NCI-H2029 treated with DMSO at 0.1 percent for 48 hours (cell line): ENCODE measurements at regions not wholly inside any gene's neighbourhood (a gene's known extent, or its start where the extent isn't known, plus 50 kb on each side); places are given as distances from the start of the nearest gene placed in this dataset.
A peak's percentile ranks its signal among the peaks of the same experiment; 100 is the strongest.

Experiments used
- DNase-seq: peaks from one replicate; lab custom pipeline; 2025; lab: John Stamatoyannopoulos, UW

DNA sequence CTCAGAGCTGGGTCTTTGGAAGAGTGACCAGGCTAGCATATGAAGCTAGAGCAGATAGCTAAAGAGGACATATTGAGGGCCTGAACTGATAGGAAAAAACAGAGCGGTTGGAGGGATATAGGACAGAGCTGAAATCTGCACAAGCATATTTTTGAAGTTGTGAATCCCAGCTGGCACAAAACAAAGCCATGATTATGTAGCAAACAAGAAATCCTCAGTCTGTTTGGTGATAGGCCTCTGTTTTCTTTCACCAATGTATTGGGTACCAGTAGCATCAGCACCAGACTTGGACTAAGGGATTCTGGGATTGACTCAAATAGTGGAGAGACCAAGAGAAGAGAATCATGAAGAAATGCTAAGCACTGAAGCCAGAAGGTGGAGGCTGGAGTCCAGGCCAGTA lies 151.0 kb downstream of the FAM43A start:
- no peak for DNase-seq

DNA sequence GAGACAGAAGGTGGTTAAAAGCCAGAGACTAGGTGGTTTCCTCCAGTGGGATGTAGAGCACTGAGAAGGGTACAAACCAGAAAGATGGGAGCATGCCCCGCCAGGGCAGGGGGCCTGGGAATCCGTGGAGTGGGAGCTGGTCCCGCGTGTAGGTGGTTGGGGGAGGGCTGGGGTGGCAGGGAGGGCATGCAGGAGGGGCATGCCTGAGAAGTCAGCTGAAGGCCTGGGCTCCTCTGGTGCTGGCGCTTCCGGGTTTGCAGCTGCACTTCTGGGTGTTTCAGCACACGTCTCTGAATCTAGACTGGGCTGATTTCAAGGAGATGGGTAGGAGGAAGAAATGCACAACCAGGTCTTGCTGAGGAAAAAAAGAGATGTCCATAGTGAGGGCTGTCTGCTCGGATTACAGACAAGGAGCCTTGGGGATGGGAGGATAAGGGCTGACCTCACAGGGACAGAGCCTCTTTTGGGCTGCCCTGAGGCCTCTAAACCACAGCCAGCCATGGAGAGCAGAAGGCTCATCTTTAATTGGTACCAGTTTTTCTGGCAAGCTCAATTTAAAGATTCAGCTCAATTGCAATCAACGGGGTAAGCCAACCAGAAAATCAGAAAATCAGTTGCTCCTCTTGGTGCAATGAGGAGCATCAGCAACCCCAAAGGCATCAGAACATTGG lies 151.9 kb downstream of the FAM43A start:
- DNase-seq = no peak

DNA sequence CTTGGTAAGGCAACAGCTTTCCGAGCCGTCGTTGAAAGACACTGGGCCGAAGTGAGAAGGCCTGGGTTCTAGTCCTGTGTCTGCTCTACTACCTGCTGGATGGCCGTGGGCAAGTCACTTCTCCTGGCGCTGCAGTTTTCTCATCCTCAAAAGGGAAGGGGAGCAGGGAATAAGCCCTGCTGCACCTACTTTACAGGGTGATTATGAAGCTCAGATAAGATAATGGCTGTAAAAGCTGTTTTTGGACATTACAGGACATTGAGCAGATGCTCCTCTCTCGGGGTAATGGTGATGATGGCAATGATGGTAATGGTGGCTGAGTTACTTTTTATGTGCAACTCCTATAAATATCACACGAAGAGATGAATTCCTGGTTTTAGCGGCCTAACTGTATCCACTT lies 152.6 kb downstream of the FAM43A start:
- no peak for DNase-seq

DNA sequence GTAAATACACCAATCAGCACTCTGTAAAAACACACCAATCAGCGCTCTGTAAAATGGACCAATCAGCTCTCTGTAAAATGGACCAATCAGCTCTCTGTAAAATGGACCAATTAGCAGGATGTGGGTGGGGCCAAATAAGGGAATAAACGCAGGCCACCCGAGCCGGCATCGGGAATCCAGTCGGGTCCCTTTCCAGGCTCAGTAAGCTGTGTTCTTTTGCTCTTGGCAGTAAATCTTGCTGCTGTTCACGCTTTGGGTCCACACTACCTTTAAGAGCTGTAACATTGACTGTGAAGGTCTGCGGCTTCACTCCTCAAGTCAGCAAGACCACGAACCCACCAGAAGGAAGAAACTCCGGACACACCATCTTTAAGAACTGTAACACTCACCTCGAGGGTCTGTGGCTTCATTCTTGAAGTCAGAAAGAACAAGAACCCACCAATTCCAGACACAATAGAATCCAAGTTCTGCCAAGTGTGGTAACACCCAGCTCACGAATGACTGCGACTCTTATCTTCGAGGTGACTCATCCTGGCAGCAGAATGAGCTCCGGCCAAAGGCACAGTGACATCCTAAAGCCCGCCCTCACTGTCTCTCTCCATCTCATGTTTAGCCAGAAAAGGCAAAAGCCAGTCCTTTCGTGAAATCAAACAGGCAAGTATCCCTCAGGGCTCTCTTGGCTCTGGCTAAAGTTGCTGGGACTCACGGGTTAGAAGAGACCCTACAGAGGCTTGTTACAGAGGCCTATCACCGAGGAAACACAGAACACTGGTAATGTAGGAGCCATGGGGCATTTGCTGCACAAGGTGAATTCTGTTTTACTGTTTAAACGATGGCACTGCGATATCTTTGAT lies 155.2 kb downstream of the FAM43A start:
- no peak for DNase-seq

DNA sequence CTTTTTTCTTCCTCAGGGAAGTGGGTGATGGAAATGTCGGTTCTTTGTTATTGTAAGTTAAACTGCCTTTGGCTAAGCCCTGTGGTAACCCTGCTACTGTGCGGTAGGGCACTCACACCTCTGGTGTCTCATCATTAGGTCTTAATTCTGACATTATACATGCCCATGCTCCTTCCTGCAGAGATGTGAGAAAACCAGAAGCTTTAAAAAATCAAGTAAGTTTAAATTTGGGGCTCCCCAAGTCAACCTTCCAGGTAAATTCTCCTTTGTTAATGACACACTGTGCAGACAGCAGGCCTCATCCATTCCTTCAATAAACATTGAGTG lies 155.8 kb downstream of the FAM43A start:
- no peak for DNase-seq

DNA sequence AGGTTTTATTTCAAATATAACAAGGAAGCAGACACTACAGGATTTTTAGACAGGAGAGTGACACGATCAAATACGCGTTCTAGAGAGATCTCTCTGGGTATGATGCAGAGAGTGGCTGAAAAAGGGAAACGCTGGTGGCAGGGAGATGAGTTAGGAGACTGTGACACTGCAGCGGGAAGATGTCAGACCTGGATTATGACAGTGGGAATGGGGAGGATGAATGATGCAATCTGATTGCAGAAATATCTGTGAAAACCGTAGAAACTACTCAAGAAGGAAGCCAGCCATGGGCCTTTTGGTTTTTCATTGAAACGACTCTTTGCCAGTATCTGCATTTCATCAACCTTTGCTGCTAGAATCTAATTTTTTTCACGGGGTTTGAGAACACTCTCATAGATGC lies 157.9 kb downstream of the FAM43A start:
- DNase-seq = no peak

DNA sequence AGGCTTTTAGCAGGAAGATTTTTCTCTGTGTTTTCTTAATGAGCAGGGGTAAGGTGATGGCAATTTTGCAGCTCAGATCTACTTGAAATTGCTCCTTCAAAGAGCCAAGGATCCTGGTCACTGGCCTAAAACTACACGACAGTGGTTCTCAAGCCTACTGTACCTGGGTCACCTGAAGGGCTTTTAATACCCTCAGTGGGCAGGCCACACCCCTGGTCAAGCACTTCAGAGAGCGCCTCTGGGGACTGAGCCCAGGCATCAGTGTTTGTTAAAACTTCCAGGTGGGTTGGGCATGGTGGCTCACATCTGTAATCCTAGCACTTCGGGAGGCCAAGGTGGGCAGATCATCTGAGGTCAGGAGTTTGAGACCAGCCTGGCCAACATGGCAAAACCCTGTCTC lies 158.4 kb downstream of the FAM43A start:
- no peak for DNase-seq

DNA sequence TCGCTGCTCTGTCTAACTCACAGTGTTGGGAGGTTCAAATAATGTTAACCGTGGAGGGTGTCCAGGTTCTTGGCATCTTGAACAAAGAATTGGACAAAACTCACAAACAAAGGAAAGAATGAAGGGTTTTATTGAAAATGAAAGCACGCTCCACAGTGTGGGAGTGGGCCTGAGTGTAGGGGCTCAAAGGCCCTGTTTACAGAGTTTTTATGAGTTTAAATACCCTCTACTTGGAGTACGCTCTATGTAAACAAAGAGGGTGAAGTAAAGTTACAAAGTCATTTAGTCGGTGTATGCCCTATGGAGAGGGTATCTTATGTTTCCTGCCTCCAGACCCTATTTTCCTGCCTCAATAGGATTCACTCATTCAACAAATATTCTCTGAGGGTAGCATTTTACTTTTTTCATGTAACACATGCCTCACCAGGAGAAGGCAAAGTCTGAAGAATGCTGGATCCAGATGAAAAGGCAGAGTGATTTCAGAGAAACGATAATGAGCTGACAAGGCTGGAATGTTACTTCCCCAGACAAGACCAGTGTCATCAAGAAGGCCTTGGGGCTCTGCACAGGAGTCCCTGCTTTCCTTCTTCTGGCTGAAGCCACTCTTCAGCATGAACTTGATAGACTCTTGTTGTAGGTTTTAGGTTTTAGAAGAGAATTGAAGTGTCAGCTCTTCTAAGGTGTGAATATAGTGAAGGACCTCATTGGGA lies 163.6 kb downstream of the FAM43A start:
- no peak for DNase-seq

DNA sequence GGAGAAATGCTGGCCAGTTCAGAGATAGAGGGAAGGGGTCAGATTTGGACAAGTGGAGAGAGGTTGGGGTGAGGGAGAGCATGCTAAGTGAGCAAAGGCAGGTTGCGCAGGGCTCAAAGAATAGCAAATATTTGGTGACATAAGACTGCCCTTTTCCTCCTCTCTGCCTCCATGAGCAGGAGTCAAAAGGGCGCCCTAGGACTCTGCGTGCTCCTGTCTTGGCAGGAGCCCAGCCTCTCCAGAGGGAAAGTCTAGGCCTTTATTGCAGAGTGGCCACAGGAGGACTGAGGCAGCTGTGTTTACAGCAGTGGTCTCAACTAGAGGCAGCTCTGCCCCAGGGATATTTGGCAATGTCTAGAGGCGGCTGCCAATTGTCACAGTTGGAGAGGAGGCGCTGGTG lies 165.6 kb downstream of the FAM43A start:
- DNase-seq = peak; percentile 69

DNA sequence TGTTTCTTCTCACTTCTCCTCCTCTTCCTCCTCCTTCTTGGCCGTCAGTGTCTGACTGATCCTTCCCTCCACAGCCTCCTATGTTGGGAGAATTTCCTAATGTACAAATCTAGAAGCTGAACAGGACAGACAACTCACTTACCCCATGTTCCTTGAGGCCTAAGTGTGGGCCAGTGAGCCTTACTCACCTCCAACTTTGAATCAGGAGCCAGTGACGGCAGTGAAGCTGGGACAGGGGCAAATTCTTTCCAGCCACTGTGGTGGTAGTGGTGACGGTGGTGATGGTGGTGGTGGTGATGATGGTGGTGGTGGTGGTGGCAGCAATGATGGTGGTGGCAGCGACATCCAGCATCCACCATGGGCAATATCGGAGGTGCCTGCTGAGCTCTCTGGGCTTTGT lies 166.3 kb downstream of the FAM43A start:
- DNase-seq = no peak

DNA sequence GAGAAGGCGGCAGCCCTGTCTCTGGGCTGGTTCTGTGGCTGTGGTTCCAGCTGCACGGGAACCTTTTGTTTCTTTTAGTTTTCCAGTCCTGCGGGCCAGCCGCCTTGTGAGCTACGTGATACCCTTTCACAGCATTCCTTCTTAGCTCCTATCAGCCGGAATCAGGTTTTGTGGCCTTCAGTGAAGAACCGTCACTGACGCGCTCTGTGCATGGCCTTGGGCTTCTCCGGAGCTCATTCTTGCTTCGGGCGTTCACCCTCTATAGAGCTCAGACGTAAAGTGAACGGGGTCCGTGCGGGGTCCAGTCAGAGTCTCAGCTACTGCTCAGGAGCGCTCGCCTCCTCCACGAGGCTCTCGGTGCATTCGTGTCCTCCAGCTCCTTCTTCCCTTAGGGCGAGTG lies 166.7 kb downstream of the FAM43A start:
- no peak for DNase-seq

DNA sequence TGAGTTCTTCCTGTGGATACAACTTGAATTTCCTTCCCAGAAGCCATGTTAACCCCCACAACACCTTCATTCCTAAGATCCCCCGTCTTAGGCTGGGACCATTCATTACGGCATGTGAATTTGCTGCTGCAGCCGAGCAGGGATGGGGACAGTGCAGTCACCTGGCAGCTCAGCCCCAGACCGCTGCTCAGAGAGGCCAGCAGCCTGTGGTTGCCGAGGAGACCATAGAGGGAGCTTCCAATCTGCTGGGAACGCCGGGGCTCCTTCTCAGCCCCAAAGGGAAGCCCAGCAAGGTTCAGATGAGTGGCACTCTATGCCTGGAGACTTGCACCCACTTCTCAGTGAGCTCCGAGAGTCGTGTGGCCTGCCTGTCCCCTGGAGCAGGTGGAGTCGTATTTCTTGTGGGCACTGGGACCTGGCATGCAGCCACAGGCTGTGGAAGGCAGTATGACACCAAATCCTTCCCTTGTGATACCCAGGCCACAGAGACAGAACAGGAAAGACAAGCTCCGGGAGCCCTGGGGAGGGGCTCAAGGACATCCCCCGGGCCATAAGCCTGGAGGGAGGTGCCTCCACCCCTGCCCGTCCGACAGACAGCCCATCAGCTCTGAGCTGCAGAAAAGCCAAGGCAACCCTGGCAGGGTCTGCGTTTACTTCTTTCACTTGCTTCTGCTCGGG lies 167.3 kb downstream of the FAM43A start:
- peak; percentile 81 for DNase-seq

DNA sequence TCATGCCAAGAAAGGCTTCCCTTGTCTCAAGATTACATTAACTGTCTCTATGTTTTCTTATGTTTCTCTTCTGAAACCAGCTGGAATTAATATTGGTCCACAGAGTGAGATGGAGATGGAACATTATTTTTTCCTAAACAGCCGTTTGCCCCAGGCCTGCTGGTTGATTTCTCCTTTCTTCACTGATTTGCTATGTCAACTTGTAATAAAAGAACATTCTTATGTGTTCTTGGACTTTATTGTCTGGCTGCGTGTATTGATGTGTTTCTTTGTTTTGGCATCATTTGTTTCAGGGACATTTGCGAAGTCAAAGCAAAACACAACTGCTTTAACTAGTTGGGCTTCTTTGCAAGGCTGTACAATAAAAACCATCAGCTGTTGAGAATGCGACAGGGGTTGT lies 168.5 kb downstream of the FAM43A start:
- no peak for DNase-seq

DNA sequence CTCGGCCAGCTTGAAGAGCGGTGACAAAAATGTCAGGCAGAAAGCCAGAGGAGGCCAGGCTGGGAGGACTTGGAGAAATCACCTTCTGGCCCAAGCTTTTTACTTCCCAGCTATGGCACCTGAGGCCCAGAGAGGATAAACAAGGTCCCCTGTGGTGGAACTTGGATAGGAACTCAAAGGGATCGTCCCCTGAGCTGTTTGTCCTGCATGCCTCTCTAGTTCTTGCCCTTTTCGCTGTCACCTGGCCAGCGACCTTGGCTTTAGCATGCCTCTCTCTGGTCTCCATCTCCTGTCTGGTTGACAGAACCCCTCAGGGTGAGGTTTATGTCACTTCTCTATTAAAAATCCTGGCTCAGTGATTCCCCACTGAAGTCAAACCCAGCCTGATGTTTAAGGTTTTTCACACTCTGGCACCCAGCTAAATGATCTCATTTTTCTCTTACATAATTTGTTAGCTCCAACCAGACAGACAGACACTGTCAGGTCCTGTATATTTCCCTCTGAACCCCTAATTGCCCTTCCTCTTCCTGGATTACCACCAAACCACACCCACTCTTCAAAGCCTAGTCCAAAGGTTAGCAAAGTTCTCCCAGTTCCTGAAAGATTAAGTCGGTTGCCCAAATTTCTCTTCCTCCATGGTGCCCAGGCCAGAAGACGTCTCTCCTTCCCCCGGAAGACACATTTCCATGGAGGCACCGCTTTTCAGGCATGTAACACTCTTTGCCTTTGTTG lies 169.1 kb downstream of the FAM43A start:
- DNase-seq = no peak

DNA sequence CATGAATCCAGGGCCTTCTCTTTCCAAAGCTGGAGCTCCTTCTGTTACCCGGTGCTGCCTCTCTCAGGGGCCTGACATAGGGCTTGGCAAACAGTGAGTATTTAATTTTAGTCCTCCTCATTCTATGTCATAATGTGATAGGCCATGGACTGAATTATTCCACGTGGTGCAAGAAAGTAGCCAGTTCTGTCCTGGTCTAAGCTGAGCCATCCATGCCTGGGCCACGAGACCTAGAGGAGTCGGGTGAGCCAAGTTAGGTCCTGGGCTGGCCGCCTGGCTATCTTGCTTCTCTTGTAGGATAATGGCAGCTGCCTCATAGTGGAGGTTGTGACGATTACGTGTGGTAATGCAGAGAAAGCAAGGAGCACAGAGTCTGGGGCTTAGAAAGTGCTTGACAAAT lies 170.6 kb downstream of the FAM43A start:
- DNase-seq = no peak

DNA sequence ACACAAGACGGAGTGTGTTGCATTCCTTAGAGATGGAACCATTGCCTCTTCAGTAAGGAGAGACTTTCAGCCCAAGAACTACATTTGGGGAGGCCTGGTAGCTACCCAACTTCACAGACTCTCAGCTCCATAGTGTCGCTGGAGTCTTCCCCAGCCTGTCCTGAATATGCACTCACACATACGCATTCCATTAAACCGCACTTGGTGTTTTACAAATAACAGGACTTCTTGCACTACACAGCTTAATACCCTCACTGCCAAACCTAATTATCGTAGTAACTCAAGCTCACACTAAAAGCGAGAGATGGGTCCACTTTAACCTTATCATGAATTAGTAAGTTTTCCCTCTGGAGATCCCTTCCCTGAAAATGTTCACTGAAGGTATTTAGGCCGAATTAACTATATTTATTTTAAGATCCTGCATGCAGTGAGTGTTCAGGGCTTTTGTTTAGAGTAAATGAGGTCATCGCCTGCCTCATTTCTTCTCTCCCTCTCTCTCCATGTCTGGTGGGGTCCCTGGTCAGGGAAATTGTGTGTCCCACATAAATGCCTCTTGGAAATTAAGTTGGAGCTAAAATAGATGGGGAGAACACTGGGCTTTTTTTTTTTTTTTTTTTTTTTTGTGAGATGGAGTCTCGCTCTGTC lies 171.9 kb downstream of the FAM43A start:
- DNase-seq = no peak

DNA sequence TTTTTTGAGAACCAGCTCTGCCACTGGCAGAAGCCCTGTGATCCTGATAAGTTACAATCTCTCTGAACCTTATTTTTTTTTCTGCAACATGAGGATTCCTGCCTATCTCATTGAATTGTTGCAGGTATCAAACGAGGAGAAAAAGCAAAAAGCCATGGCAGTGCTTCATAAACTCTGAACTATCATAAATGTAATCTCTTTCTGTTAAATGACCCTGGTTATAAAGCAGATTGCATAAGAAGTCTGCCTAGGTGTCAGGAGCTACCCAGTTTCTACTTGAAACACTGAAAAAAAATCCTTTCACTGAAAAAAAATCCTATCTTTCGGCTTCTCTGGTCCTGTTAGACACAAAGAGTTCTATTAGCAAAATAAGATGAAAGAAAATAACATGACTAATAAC lies 172.7 kb downstream of the FAM43A start:
- no peak for DNase-seq

DNA sequence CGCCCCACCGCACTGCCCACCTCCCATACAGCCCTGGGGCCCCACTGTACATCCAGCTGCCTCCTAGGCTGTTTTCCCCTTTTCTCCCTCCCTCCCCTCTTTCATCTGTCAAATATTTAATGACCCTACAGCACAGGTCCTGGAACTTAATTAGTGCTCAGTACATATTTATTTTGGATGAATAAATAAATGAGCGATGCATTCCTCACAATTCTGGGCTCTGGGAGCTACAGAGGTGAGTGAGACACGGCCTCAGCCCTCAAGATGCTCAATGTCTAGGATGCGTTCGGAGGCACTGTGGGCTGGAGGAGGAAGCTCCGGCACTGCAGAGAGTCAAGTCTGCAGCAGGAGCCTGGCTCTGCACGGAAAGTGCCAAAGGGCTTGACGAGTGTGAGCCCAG lies 175.0 kb downstream of the FAM43A start:
- no peak for DNase-seq

DNA sequence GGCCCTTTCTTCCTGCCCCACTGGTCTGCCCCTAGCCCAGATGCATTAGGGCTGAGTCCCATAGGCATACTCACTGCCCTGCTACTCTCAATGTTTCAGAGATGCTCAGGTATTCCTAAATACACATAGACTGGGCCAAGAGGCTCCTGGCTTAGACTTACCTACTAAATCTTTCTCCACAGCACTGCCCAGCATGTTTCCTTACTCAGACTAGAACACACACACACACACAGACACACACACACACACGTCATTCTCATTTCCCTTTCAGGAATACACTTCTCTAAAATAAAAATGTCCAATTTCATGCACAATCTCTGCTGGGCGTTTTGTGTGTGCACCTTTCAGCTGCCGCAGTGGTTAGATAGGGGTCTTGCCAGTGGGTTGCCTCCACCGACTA lies 175.7 kb downstream of the FAM43A start:
- DNase-seq = no peak

DNA sequence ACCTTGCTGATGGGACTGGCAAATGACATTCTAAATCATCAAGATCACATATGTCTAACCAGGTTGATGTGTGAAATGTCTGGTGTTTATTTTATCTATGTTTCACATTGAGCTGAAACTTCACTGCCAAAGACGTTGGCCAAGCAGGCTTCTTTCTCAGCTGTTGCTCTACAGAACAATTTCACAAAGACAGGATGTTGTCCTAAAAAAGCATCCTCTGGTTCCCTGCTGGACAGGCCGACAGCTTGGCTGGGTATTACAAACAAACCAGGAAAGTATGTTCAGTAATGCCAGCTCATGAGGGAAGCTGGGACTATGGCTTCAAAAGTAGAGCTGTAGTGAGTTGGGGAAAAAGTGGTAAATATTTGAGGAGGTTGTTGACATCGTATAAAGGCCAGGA lies 179.4 kb downstream of the FAM43A start:
- no peak for DNase-seq

DNA sequence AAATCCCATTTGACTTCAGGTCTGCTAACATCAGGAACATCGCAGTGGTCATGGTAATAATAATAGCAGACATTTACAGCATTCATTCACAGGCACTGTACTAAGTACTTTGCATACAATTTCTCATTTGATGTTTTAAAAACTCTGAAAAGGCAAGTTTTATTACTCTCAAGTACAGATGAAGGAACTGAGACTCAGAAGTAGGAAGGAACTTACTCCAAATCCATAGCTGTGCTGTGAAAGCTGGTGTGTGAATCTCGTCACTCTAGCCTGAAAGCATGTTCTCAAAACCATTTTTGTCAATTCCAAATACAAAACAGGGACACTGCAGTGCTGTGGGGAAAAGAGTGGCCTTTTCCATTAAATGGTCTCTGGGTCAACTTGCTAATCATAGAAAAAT lies 179.9 kb downstream of the FAM43A start:
- DNase-seq = no peak

DNA sequence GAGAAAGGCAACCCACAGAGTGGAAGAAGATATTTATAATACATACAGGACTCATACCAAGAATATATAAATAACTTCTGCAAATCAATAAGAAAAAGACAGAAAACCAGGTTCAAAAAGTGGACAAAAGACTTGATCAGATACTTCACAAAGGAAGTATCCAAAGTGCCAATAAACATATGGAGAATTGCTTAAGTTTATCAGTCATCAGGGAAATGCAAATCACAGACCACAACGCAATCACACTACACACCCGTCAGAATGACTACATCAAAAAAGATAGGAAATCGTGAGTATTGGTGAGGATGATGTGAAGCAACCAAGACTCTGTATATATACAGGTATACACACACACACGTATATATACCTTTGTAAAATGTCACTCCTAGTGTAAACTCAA lies 180.6 kb downstream of the FAM43A start:
- no peak for DNase-seq
